AG04450 (cell line): ENCODE measurements at regions not wholly inside any gene's neighbourhood (a gene's known extent, or its start where the extent isn't known, plus 50 kb on each side); places are given as distances from the start of the nearest gene placed in this dataset.

ENCODE experiments used
- CTCF ChIA-PET: fragments of 300-600, 350-600 bp; formaldehyde crosslinking; extraction: SDS; loops from one replicate; lab custom pipeline; 2022; ENCODE audit warnings: antibody characterized with exemption, inconsistent platforms; lab: Charles Lee
- POLR2A ChIA-PET: fragments of 350-600 bp; formaldehyde crosslinking; extraction: SDS; loops from one replicate; lab custom pipeline; 2021; ENCODE audit warnings: antibody characterized with exemption, inconsistent platforms; lab: Yijun Ruan, JAX
- DNase-seq: peaks from one replicate; pipeline ENCODE4 v3.0.0-alpha.2; 2011; ENCODE audit warnings: low read depth, low spot score
- H3K27ac ChIP-seq: one replicate; pipeline ENCODE4 v1.5.1; 2012; ENCODE audit warnings: low read depth, low read length, control low read depth
- H3K27me3 ChIP-seq: one replicate; pipeline ENCODE4 v1.6.0; 2012; ENCODE audit warnings: low read length; ENCODE audit not compliant: control insufficient read depth, insufficient read depth
- H3K4me3 ChIP-seq: 2 replicates; pipeline ENCODE4 v1.5.1; 2011; ENCODE audit warnings: mild to moderate bottlenecking, low read depth, low read length, control low read depth
- H3K9me3 ChIP-seq: 2 replicates; pipeline ENCODE4 v1.5.1; 2012; ENCODE audit warnings: low read length; ENCODE audit not compliant: control insufficient read depth, insufficient read depth
- CTCF ChIP-seq: IDR thresholded peaks from 2 replicates; pipeline ENCODE4 v1.5.1; 2011; ENCODE audit warnings: low read depth, low read length, control low read depth, inconsistent platforms

GRCh38 chr16:73171380-73171779 lies 123.5 kb upstream of the ZFHX3 start:
- no peak overlapping the region for H3K27ac ChIP-seq
- DNase-seq = no peak
- H3K27me3 ChIP-seq = no peaks in the 10 kb centered on the region
- no peak overlapping the region for H3K4me3 ChIP-seq
- H3K9me3 ChIP-seq = no peaks in the 10 kb centered on the region; the same call in 1 of the 2 replicates
- ChIA-PET POLR2A (no interaction called here), CTCF (no interaction called here)
- TF ChIP-seq CTCF = no peak

GRCh38 chr16:73170612-73171038 lies 122.7 kb upstream of the ZFHX3 start:
- Histone ChIP-seq H3K4me3 (no peak overlapping the region), H3K27me3 (no peaks in the 10 kb centered on the region), H3K27ac (no peak overlapping the region), H3K9me3 (no peaks in the 10 kb centered on the region; the same call in 1 of the 2 replicates)
- CTCF ChIA-PET = no interaction called here
- TF ChIP-seq CTCF = no peak
- no peak for DNase-seq
- POLR2A ChIA-PET = no interaction called here

- ChIA-PET POLR2A (interaction anchor here (1.0 kb wide), 1 partner anchor 106 kb away, joined by 3 read pairs; no protein-coding TSS in a partner anchor), CTCF (interaction anchor here (1.0 to 1.8 kb wide), 3 partner anchors 9 to 711 kb away, joined by 3 to 14 read pairs (median 6); no protein-coding TSS in a partner anchor)
- DNase-seq = no peak
- Histone ChIP-seq H3K27ac (no peak overlapping the region), H3K4me3 (peak overlapping the region; percentile 26), H3K27me3 (no peaks in the 10 kb centered on the region), H3K9me3 (no peaks in the 10 kb centered on the region; the same call in 1 of the 2 replicates)
- TF ChIP-seq CTCF = no peak
Measured at GRCh38 chr16:73166947-73167550, 119.1 kb upstream of the ZFHX3 start.

GRCh38 chr16:73166441-73166851 lies 118.5 kb upstream of the ZFHX3 start:
- Histone ChIP-seq H3K9me3 (no peaks in the 10 kb centered on the region), H3K27ac (no peak overlapping the region), H3K27me3 (no peaks in the 10 kb centered on the region), H3K4me3 (peak overlapping the region; percentile 26)
- ChIA-PET POLR2A (interaction anchor here (0.9 to 1.0 kb wide), 2 partner anchors 84 to 105 kb away, joined by 3 read pairs; no protein-coding TSS in a partner anchor), CTCF (interaction anchor here (1.0 to 1.8 kb wide), 2 partner anchors 30 to 712 kb away, joined by 3 to 6 read pairs; no protein-coding TSS in a partner anchor)
- TF ChIP-seq CTCF = no peak
- no peak for DNase-seq

GRCh38 chr16:73163238-73163815 lies 115.4 kb upstream of the ZFHX3 start:
- no peak for DNase-seq
- POLR2A ChIA-PET = no interaction called here
- TF ChIP-seq CTCF = no peak

More at GRCh38 chr16:73163238-73163815, 115.4 kb upstream of the ZFHX3 start:
- Histone ChIP-seq H3K27me3 (no peaks in the 10 kb centered on the region), H3K4me3 (no peak overlapping the region), H3K27ac (no peak overlapping the region), H3K9me3 (no peaks in the 10 kb centered on the region)
- CTCF ChIA-PET = interaction anchor here (0.5 to 1.5 kb wide), 3 partner anchors 9 to 23 kb away, joined by 3 to 7 read pairs (median 6); no protein-coding TSS in a partner anchor
